HG03521 (cell line): ENCODE measurements at regions not wholly inside any gene's neighbourhood (a gene's known extent, or its start where the extent isn't known, plus 50 kb on each side); places are given as distances from the start of the nearest gene placed in this dataset.
"Not testable (repeated sequence)": the region's sequence is repeated elsewhere in the genome, so short reads cannot be mapped to it uniquely, and the experiment has no call there.

ENCODE experiments used
- ATAC-seq: cut with Tn5 transposase; IDR thresholded peaks from one replicate; pipeline ENCODE4 v1.9.1; 2021; ENCODE audit warnings: mild to moderate bottlenecking, moderate library complexity; ENCODE audit not compliant: unreplicated experiment

GRCh38 chr3:6716420-6716819 lies 144.5 kb upstream of the GRM7 start:
- ATAC-seq = no peak

- ATAC-seq = peak; percentile 91
Observed at GRCh38 chr3:6717026-6717943, 143.6 kb upstream of the GRM7 start.

- ATAC-seq = no peak
Observed at GRCh38 chr3:6719999-6720398, 140.9 kb upstream of the GRM7 start.

DNA sequence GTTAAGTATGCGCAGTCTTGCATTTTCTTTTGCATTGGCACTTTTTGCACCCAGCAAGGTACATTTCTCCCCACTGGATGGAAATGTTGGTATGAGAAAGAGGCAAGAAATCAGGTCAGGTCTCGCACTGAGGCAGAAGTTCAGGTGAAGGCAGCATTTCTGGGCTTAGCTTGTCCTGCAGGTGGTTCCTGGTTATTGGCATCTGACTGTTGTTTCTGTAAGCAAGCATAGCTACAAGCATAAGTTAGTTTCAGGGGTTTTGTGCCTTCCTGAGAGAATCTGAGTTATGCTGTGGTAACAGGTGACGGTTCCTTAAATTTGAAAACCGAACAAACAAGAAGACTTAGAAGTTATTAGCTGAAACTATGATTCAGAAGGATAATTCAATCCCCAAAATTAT lies 139.4 kb upstream of the GRM7 start:
- ATAC-seq = no peak

DNA sequence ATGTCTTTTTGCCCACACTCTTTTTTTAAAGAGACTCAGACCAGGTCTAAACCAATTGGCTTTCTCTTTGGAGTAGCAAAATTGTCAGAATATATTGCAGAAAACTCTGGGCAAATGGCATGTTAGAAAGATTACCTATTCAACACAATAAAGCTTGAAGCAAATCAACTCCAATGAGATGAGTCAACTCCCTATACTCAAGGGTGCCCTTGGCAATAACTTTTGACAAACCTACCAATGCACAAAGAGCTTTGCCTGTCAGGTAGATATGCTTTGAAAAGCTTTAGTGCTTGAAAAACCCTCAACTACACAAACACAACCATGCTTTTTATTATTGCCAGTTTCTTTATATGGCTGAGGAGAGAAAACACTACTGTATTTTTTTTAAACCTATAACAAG lies 137.7 kb upstream of the GRM7 start:
- ATAC-seq = no peak

- ATAC-seq = no peak
Observed at GRCh38 chr3:6726811-6727210, 134.1 kb upstream of the GRM7 start.

DNA sequence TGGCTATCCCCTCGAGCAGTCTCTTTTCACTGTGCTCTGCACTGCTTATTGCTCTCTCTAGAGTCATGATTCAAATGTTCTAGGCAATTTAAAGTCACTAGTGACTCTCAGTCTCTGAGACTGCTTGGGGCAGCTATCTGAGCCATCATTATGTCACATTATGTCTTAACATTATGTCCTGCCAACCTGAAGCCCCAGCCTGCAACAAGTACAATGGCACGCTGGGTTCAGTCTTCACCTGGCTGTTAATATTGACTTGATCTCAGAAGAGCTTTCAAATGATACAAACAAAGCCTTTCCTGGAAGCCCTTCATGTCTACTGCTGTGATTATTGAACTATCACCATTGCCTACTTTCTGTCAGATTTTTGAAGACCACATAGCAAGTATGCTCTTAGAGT lies 128.1 kb upstream of the GRM7 start:
- no peak for ATAC-seq

- no peak for ATAC-seq
Observed at GRCh38 chr3:6733699-6734394, 127.1 kb upstream of the GRM7 start.

- no peak for ATAC-seq
Observed at GRCh38 chr3:6734395-6734746, 126.5 kb upstream of the GRM7 start.

DNA sequence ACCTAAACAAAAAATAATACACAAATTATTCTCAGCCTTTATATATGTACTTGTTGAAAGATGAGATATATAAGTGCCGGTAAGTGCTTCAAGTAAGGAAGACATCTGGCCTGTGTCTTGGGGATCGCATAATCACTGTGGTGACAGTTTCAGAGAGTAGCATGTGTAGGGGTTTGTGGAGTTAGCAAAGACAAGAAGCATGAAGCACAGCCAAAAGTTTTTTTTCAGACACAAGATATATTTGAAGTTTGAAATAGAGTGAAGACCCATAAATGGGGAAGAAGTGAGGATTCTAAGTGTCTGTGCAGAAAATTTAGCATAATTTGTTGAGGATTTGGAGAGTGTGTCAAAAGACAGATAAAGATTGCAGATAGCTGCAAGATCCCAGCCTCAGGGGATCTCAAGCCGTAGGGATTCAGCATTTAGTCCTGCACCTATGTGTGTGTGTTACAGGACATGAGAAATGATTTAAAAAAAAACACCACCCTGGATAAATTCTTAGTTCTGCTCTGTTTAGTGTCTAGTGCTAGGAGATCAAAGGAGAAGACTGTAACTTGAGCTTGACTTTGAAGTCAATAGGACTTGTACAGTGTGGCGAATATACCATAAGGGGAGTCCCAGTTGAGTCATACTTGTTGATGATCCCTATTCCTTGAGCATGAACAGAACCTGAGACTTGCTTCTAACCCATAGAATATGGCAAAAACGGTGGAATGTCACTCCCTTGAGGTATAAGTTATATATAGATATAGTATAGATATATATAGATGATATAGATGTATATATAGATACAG lies 123.9 kb upstream of the GRM7 start:
- ATAC-seq = no peak

GRCh38 chr3:6737630-6738029 lies 123.3 kb upstream of the GRM7 start:
- ATAC-seq = no peak

DNA sequence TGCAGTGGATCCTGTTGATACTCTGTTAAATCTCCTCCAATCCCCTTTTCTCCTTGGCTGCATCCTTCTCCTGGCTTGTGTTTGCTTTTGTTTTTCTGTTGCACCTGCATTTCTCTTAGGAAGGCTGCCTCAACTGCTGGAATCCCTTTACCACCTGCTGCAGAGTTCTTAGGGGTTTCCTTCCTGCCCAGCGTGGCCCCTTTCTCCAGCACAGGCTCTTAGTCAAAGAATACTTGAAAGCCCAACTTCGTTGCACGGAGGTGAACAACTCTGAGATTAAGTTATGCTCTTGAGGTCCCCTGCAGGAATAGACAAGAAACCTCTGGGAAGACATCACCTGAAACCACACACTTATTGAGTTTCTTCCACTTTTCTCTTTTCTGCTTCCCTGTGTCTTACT lies 121.6 kb upstream of the GRM7 start:
- no peak for ATAC-seq

GRCh38 chr3:6743067-6743720 lies 117.7 kb upstream of the GRM7 start:
- no peak for ATAC-seq

DNA sequence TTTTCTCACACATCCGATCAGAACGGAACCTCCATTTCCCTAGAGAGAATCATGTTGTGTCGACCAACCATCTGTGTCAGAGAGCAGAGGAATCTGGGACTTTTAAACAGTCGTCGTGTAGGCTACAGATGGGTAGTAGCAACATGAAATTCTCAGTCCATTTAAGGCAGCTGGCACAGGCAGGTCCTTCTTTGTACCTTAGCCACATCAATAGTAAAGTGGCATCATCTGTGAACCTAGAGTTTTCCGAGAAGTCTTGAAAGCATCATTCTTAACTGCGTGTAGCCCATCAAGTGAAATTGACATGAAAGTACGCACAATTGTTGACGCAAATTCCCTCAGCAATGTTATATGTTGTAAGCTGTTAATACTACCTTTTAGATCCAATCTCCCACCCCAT lies 114.5 kb upstream of the GRM7 start:
- no peak for ATAC-seq

GRCh38 chr3:6747017-6747416 lies 113.9 kb upstream of the GRM7 start:
- ATAC-seq = no peak

DNA sequence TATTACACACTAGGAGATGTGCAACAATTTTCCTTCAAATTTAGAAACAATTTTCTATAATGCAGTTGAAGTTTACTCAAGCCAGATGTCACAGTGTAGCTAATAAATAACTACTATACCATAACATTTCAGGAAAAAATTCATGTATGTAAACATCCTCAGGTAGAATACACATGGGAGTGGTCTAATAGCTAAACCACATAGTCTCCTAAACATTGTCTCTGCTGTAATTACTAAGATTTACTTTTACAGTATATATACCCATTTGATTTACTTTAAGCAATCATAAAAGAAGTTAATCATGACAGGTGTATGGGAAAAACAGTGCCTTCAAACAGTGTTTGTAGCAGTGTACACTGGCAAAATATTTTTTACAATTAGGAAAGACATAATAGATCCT lies 110.1 kb upstream of the GRM7 start:
- ATAC-seq = no peak

DNA sequence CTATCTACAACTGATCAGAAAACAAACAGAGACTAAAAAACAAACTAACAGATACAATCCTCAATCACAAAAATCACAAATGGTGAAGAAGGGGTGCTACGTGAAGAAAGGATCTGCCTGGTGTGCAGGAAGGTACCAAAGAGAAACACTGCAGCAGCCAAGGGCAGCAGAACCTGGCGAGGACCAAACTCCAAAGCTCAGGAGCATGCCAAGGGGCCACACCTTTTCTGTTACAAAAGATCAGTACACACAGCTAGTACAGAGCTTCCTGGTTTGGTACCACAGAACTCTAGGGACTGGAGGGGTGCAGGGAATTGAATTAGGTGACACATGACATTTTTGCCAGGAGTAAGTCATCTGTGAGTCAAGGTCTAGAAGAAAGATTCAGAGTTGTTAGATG lies 107.4 kb upstream of the GRM7 start:
- ATAC-seq = no peak

GRCh38 chr3:6769532-6770396 lies 91.2 kb upstream of the GRM7 start:
- ATAC-seq = not testable (repeated sequence)

DNA sequence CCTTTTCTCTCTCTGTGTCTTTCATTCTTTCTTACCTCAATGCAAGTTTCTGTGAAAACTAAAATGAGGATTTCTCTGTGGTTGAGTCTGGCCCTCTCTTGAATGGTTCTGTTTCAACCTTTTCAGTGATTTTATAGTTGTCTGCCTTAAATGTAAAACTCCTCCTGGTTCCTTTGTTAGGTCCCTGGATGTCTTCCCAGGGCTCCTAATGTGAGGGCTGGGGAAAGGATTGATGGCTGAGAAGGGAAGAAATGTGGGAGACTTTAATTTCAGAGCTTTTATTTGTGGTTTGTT lies 90.6 kb upstream of the GRM7 start:
- ATAC-seq = no peak

- no peak for ATAC-seq
Observed at GRCh38 chr3:6771171-6771570, 89.7 kb upstream of the GRM7 start.
